ENCODE measurements at regions not wholly inside any gene's neighbourhood (a gene's known extent, or its start where the extent isn't known, plus 50 kb on each side); places are given as distances from the start of the nearest gene placed in this dataset.

DNA sequence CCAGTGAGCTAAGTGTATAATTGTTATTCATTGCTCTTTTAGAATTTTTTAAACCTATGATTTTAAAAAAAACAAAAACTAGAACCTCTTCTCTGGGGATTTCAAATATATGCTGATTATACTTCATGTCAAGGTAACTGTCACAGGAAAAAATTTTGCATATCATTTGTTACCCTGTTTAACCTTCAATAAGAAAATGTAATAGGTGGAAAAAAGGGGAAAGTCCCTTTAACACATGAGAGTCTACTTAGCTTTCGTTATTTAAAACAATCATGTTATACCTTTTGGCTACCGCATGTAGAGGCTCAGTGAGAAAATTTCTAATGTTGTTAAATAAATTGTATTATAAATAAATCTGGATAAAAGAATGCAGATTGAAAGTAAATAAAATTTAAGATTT is 190.1 kb upstream of the AKR1E2 start:
- no TSS peak for BruUV-seq (replicated peaks)
- ChIA-PET POLR2A (no interaction called here), CTCF (no interaction called here)
- in situ Hi-C loops (cut with HindIII; ENCODE audit: low pct_unique_long_range_greater_than_20kb, low sequenced_read_pairs), result no loop called here
- H3K4me3 ChIP-seq (ENCODE audit: low read depth in 2 of 2, low read length in 2 of 2), result no peak overlapping the region
- H3K36me3 ChIP-seq (ENCODE audit: control insufficient read depth, insufficient read depth, low read length), result no peaks in the 10 kb centered on the region
- ATAC-seq (no peak), DNase-seq (ENCODE audit: low read depth, low spot score) (no peak)
- H3K27ac ChIP-seq (ENCODE audit: low read length), result no peak overlapping the region
- no peaks in the 10 kb centered on the region for H3K4me1 ChIP-seq (ENCODE audit: control insufficient read depth, insufficient read depth, low read length)
- H3K9me3 ChIP-seq (ENCODE audit: control insufficient read depth, insufficient read depth, low read depth, low read length), result peaks cover 8% of the 10 kb centered on the region; the same call in 1 of the 2 replicates
- intact Hi-C loops (cut with micrococcal nuclease; ENCODE audit: unreplicated experiment), result no loop called here
- H3K27me3 ChIP-seq (ENCODE audit: control insufficient read depth, insufficient read depth, low read length), result no peaks in the 10 kb centered on the region
- TF ChIP-seq SIN3A (IDR thresholded peaks at IDR 0.05; ENCODE audit: borderline replicate concordance, insufficient read depth, low read depth, low read length), result no peak
- TF ChIP-seq, protein P1, sequence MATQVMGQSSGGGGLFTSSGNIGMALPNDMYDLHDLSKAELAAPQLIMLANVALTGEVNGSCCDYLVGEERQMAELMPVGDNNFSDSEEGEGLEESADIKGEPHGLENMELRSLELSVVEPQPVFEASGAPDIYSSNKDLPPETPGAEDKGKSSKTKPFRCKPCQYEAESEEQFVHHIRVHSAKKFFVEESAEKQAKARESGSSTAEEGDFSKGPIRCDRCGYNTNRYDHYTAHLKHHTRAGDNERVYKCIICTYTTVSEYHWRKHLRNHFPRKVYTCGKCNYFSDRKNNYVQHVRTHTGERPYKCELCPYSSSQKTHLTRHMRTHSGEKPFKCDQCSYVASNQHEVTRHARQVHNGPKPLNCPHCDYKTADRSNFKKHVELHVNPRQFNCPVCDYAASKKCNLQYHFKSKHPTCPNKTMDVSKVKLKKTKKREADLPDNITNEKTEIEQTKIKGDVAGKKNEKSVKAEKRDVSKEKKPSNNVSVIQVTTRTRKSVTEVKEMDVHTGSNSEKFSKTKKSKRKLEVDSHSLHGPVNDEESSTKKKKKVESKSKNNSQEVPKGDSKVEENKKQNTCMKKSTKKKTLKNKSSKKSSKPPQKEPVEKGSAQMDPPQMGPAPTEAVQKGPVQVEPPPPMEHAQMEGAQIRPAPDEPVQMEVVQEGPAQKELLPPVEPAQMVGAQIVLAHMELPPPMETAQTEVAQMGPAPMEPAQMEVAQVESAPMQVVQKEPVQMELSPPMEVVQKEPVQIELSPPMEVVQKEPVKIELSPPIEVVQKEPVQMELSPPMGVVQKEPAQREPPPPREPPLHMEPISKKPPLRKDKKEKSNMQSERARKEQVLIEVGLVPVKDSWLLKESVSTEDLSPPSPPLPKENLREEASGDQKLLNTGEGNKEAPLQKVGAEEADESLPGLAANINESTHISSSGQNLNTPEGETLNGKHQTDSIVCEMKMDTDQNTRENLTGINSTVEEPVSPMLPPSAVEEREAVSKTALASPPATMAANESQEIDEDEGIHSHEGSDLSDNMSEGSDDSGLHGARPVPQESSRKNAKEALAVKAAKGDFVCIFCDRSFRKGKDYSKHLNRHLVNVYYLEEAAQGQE (IDR thresholded peaks at IDR 0.05; ENCODE audit: insufficient read depth in 1 of 2, low read depth in 2 of 2, low read length in 1 of 2), result no peak
- TF ChIP-seq, protein P2, sequence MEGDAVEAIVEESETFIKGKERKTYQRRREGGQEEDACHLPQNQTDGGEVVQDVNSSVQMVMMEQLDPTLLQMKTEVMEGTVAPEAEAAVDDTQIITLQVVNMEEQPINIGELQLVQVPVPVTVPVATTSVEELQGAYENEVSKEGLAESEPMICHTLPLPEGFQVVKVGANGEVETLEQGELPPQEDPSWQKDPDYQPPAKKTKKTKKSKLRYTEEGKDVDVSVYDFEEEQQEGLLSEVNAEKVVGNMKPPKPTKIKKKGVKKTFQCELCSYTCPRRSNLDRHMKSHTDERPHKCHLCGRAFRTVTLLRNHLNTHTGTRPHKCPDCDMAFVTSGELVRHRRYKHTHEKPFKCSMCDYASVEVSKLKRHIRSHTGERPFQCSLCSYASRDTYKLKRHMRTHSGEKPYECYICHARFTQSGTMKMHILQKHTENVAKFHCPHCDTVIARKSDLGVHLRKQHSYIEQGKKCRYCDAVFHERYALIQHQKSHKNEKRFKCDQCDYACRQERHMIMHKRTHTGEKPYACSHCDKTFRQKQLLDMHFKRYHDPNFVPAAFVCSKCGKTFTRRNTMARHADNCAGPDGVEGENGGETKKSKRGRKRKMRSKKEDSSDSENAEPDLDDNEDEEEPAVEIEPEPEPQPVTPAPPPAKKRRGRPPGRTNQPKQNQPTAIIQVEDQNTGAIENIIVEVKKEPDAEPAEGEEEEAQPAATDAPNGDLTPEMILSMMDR (IDR thresholded peaks at IDR 0.05), result no peak
- no peak for TF ChIP-seq TCF7L2 (IDR thresholded peaks at IDR 0.05; ENCODE audit: low read depth, low read length)
- no peak for TF ChIP-seq POLR2AphosphoS5 (IDR thresholded peaks at IDR 0.05; ENCODE audit: low read depth, low read length)

DNA sequence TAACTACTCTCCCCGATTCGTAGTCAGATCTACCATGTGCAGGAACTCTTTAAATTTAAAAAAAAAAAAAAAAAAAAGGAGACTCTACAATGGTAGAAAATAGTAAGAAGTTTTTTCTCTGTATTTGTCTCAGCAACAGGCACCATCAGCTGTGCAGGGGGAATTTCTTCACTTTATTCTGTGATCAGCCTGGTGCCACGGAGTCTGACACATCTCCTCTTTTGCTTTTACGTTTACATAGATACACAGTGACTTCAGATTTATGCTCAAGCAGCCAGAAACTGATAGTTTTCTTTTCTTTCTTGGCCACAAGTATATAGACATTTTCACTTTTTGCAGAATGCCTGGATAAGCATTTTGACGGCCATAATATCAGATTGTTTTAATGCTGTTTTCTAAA is 190.6 kb upstream of the AKR1E2 start:
- 0 out of 2 replicates have a peak overlapping the region, but pooled peaks have one; percentile 51 for H3K27ac ChIP-seq (ENCODE audit: low read length)
- POLR2A ChIA-PET, result no interaction called here

More for the DNA sequence above, 190.6 kb upstream of the AKR1E2 start:
- Histone ChIP-seq H3K4me1 (ENCODE audit: control insufficient read depth, insufficient read depth, low read length) (no peaks in the 10 kb centered on the region), H3K9me3 (ENCODE audit: control insufficient read depth, insufficient read depth, low read depth, low read length) (peaks cover 7% of the 10 kb centered on the region; the same call in 1 of the 2 replicates), H3K27me3 (ENCODE audit: control insufficient read depth, insufficient read depth, low read length) (no peaks in the 10 kb centered on the region), H3K36me3 (ENCODE audit: control insufficient read depth, insufficient read depth, low read length) (no peaks in the 10 kb centered on the region), H3K4me3 (ENCODE audit: low read depth in 2 of 2, low read length in 2 of 2) (no peak overlapping the region)
- BruUV-seq (replicated peaks), result no TSS peak
- intact Hi-C loops (cut with micrococcal nuclease; ENCODE audit: unreplicated experiment) (no loop called here), in situ Hi-C loops (cut with HindIII; ENCODE audit: low pct_unique_long_range_greater_than_20kb, low sequenced_read_pairs) (no loop called here)
- CTCF ChIA-PET, result no interaction called here
- ATAC-seq, result no peak
- DNase-seq (ENCODE audit: low read depth, low spot score), result no peak
- TF ChIP-seq, protein P2 (IDR thresholded peaks at IDR 0.05), result no peak
- TF ChIP-seq SIN3A (IDR thresholded peaks at IDR 0.05; ENCODE audit: borderline replicate concordance, insufficient read depth, low read depth, low read length) (no peak), POLR2AphosphoS5 (IDR thresholded peaks at IDR 0.05; ENCODE audit: low read depth, low read length) (no peak)
- TF ChIP-seq, protein P1 (IDR thresholded peaks at IDR 0.05; ENCODE audit: insufficient read depth in 1 of 2, low read depth in 2 of 2, low read length in 1 of 2), result no peak

All from Panc1 (cell line).